ENCODE measurements at regions not wholly inside any gene's neighbourhood (a gene's known extent, or its start where the extent isn't known, plus 50 kb on each side); places are given as distances from the start of the nearest gene placed in this dataset.
"Not testable (repeated sequence)": the region's sequence is repeated elsewhere in the genome, so short reads cannot be mapped to it uniquely, and the experiment has no call there.

DNA sequence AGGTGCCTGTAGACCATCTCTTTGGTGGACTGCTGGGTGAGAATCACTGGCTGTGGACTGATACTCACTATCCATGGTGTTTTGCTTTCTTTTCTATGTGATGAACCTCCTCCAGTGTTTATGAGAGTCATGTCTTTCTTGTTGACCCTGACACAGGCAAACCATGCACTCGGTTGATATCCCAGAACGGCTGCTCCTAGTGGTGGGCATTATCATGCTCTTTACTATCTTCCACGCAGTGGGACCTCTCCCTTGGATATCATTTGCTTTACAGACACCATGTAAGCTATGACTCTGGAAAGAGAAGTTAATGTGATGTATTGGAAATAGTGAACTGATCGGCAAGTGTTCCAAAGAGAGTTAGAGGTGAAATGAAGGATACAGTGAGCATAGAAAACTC is 1455.6 kb downstream of the BRINP3 start:
- Histone ChIP-seq H3K4me1 (no peaks in the 10 kb centered on the region), H3K27ac (no peak overlapping the region), H3K4me2 (no peak overlapping the region)

DNA sequence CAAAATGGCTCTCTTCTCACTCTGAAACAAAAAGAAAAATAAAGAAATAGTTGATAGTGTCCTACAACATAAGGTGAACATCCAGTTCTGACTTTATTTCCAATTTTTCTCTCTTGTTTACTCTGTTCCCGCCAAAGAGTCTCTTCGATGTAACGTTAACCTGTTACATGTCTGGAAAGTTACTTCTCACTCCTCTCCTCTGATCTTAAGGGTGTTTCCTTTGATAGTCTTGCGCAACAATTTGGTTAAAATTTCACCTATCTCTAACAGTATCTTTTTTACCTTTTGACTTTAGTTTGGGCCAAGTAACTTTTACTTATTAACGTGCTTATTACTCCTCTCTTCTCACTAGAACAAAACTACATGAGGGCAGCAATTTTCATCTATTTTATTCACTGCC is 1450.2 kb downstream of the BRINP3 start:
- Histone ChIP-seq H3K27ac (no peak overlapping the region), H3K9me3 (no peaks in the 10 kb centered on the region), H4K20me1 (no peaks in the 10 kb centered on the region), H3K4me1 (no peaks in the 10 kb centered on the region), H3K27me3 (no peaks in the 10 kb centered on the region), H3K4me3 (no peak overlapping the region), H3K36me3 (no peaks in the 10 kb centered on the region), H3K4me2 (no peak overlapping the region), H3K9ac (no peak overlapping the region)
- peak; percentile 90; the same call in 1 of the 2 replicates for TF ChIP-seq Cebpa-rat (IDR thresholded peaks at IDR 0.05)

More for the DNA sequence above, 1455.6 kb downstream of the BRINP3 start:
- no peaks in the 10 kb centered on the region for H4K20me1 ChIP-seq
- H3K9me3 ChIP-seq: no peaks in the 10 kb centered on the region
- no peak for TF ChIP-seq Cebpa-rat (IDR thresholded peaks at IDR 0.05)
- no peak overlapping the region for H3K9ac ChIP-seq
- no peaks in the 10 kb centered on the region for H3K36me3 ChIP-seq
- H3K27me3 ChIP-seq: no peaks in the 10 kb centered on the region
- no peak overlapping the region for H3K4me3 ChIP-seq

DNA sequence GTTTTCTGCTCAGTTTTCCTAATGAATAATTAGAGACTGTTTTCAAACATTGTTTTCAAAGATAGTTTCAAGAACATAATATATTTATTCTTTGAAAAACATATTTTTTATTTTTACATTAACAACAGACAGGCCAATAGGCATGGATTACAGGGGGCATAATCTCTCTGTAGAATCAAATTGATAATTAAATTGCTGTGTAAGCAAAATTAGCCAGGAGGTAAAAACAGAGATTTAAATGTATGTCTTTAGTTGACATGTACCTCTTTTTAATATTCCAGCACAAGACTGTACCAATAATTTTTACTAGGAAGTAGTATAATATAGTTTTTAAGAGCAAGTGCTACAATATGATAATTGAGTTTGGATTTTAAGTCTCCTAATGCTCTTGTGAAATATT is 1444.5 kb downstream of the BRINP3 start:
- Histone ChIP-seq H3K4me2 (no peak overlapping the region), H4K20me1 (no peaks in the 10 kb centered on the region), H3K4me1 (no peaks in the 10 kb centered on the region), H3K9me3 (no peaks in the 10 kb centered on the region), H3K27me3 (no peaks in the 10 kb centered on the region), H3K36me3 (no peaks in the 10 kb centered on the region), H3K9ac (no peak overlapping the region), H3K27ac (no peak overlapping the region), H3K4me3 (no peak overlapping the region)
- TF ChIP-seq Cebpa-rat (IDR thresholded peaks at IDR 0.05): no peak

DNA sequence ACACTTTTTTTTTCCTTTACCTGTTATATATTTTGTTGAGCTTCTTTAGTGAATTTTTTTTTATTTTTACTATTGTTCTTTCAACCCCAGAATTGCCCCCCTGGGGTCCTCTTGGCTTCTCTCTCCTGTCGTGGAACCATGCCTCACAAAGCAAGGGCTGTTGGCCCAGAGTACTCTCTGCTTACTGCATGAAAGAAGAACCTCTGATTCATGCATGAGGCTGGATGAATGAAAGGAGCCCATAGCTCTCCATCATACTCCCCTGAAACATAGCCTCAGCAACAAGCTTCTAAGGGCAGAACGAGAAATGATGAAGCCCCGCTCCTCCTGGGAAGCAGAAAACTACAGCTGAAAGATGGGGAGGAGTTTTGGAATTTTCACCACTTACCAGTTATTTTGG is 1441.0 kb downstream of the BRINP3 start:
- Histone ChIP-seq H3K4me3 (no peak overlapping the region), H3K4me2 (no peak overlapping the region), H3K9ac (no peak overlapping the region)

DNA sequence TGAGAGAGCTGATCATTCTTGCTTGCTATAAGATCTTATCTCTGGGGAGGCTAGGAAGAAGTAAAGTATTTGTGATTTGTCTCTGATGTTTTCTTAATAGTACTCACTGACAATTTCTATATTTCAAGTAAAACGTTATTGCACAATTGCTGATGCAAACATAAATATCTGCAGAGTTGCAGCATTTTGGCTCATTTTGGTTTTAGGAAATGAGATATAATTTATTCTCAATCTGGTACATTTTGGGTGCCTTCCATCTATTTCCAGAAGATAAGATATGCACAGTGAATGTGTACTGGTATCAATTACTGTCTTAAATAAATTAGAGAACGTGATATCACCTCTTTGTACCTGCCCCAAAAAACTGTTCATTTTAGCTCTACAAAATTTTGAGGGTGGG is 1431.5 kb downstream of the BRINP3 start:
- Histone ChIP-seq H3K9me3 (no peaks in the 10 kb centered on the region), H3K4me1 (no peaks in the 10 kb centered on the region), H3K36me3 (no peaks in the 10 kb centered on the region), H4K20me1 (no peaks in the 10 kb centered on the region), H3K4me3 (no peak overlapping the region), H3K9ac (no peak overlapping the region), H3K27me3 (no peaks in the 10 kb centered on the region), H3K27ac (no peak overlapping the region), H3K4me2 (no peak overlapping the region)
- TF ChIP-seq Cebpa-rat (IDR thresholded peaks at IDR 0.05): no peak; the same call in 1 of the 2 replicates

More for the DNA sequence above, 1441.0 kb downstream of the BRINP3 start:
- H3K36me3 ChIP-seq: no peaks in the 10 kb centered on the region
- no peaks in the 10 kb centered on the region for H3K27me3 ChIP-seq
- no peak for TF ChIP-seq Cebpa-rat (IDR thresholded peaks at IDR 0.05)
- H3K4me1 ChIP-seq: no peaks in the 10 kb centered on the region
- no peaks in the 10 kb centered on the region for H4K20me1 ChIP-seq
- H3K27ac ChIP-seq: no peak overlapping the region
- no peaks in the 10 kb centered on the region for H3K9me3 ChIP-seq

DNA sequence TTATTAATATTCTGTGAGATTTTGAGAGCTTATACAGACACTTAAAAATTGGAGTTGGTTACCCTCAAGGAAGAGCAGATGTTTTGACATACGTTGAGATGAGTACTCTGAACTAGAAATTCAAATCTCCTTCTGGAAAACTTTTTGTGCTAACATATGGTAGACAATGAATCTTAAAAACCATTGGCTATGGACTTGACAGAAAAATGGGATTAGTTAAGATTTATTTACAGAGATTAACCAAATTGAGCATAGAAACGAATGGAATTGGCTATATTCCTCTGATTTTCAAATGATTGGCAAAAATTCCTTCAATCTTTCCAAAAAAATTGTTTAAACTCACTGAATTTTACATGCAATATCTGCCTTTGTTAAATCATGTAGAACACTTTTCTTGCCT is 1392.9 kb downstream of the BRINP3 start:
- no peaks in the 10 kb centered on the region for H3K27me3 ChIP-seq
- H3K36me3 ChIP-seq: no peaks in the 10 kb centered on the region
- TF ChIP-seq Cebpa-rat (IDR thresholded peaks at IDR 0.05): no peak
- no peaks in the 10 kb centered on the region for H3K9me3 ChIP-seq
- no peaks in the 10 kb centered on the region for H4K20me1 ChIP-seq
- H3K4me2 ChIP-seq: no peak overlapping the region
- H3K4me3 ChIP-seq: no peak overlapping the region
- no peak overlapping the region for H3K9ac ChIP-seq
- H3K27ac ChIP-seq: no peak overlapping the region
- no peaks in the 10 kb centered on the region for H3K4me1 ChIP-seq

DNA sequence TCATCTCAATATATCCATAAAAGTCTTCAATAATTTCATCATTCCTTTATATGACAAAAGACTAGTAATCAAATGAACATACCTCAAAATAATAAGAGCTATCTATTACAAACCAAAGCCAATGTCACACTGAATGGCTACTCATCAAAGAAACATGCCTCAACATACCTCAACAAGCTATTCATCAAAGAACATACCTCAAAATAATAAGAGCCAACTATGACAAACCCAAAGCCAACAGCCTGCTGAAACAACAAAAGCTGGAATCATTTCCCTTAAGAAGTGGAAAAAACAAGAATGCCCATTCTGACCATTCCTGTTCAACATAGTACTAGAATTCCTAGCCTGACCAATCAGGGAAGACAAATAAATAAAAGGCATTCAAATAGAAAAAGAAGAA is 1373.7 kb downstream of the BRINP3 start:
- Histone ChIP-seq H3K9me3 (no peaks in the 10 kb centered on the region), H3K9ac (no peak overlapping the region), H3K4me1 (no peaks in the 10 kb centered on the region), H3K36me3 (no peaks in the 10 kb centered on the region), H4K20me1 (no peaks in the 10 kb centered on the region), H3K27ac (no peak overlapping the region), H3K27me3 (no peaks in the 10 kb centered on the region), H3K4me3 (no peak overlapping the region), H3K4me2 (no peak overlapping the region)
- TF ChIP-seq Cebpa-rat (IDR thresholded peaks at IDR 0.05): no peak

DNA sequence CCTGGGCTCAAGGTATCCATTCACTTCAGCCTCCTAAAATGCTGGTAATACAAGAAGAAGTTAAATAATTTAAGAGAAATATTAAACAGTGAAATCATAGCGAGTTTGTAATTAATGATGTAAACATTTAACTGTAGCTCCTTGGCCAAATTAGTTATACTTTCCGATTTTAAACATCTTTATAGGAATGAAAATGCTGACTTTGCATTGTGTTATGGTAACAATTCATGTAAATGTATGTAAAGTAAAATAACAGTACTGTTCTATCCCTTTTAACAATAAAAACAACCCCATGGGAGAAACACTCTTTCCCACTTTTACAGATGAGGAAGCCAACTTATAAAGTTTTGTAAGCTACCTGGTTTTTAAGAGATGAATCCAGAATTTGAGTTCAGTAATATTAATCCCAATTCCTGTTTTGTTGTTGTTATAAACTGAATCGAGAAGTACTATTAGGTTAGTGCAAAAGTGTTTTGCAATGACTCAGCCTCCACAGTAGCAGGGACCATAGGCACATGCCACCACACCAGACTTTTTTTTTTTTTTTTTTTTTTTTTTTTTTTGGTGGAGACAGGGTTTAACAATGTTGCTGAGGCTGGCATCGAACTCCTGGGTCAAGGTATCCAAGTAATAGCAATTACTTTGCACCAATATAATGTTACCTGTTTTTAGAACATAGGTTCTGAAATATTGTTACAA is 1360.4 kb downstream of the BRINP3 start:
- H3K36me3 ChIP-seq: no peaks in the 10 kb centered on the region
- H3K9ac ChIP-seq: no peak overlapping the region
- H3K4me2 ChIP-seq: no peak overlapping the region
- H3K27me3 ChIP-seq: no peaks in the 10 kb centered on the region
- no peaks in the 10 kb centered on the region for H3K9me3 ChIP-seq
- no peak for TF ChIP-seq Cebpa-rat (IDR thresholded peaks at IDR 0.05)
- no peaks in the 10 kb centered on the region for H4K20me1 ChIP-seq
- H3K4me1 ChIP-seq: no peaks in the 10 kb centered on the region
- no peak overlapping the region for H3K4me3 ChIP-seq
- no peak overlapping the region for H3K27ac ChIP-seq

DNA sequence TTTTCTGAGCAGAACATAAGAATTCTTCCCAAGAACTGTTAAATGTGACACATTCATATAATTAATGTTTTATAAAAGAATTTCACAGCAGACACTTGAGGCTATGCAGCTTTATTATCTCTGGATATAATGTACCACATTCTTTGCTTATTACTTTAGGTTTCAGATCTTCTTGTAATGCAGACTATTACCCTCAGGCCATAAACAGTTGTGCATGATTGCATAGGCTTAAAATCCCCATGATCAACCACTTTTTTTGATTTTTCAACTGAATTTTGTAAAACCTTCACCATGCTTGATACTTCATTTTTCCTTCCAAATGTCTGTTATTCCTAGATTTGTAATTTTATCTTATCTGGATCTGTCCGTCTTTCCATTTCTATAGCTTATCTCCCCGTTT is 1355.7 kb downstream of the BRINP3 start:
- TF ChIP-seq Cebpa-rat (IDR thresholded peaks at IDR 0.05): no peak
- H3K36me3 ChIP-seq: no peaks in the 10 kb centered on the region
- no peaks in the 10 kb centered on the region for H3K27me3 ChIP-seq
- no peaks in the 10 kb centered on the region for H3K4me1 ChIP-seq
- no peak overlapping the region for H3K4me2 ChIP-seq
- no peak overlapping the region for H3K27ac ChIP-seq
- no peaks in the 10 kb centered on the region for H4K20me1 ChIP-seq
- no peaks in the 10 kb centered on the region for H3K9me3 ChIP-seq
- no peak overlapping the region for H3K9ac ChIP-seq
- H3K4me3 ChIP-seq: no peak overlapping the region

DNA sequence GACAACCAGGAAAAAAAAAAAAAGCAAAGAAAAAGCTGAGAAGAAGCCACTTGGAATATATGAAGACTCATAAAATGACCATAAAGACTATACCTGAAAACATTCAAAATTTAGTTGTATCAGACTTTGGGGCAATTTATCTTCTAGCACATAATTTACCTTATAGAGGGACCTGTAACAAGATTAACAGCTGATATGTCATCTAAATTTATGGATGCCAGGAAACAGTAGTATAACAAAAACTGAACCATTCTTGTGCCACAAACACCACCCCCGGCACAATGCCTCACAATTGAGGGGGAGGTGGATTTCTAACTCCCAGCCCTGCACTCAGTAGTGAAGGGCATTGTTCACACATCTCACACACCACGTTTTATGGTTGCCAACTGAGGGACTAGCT is 1352.0 kb downstream of the BRINP3 start:
- no peak overlapping the region for H3K4me3 ChIP-seq
- no peaks in the 10 kb centered on the region for H3K4me1 ChIP-seq
- H3K4me2 ChIP-seq: no peak overlapping the region
- H4K20me1 ChIP-seq: no peaks in the 10 kb centered on the region
- H3K36me3 ChIP-seq: no peaks in the 10 kb centered on the region
- H3K9ac ChIP-seq: no peak overlapping the region
- TF ChIP-seq Cebpa-rat (IDR thresholded peaks at IDR 0.05): no peak
- no peaks in the 10 kb centered on the region for H3K27me3 ChIP-seq
- no peak overlapping the region for H3K27ac ChIP-seq
- H3K9me3 ChIP-seq: no peaks in the 10 kb centered on the region

DNA sequence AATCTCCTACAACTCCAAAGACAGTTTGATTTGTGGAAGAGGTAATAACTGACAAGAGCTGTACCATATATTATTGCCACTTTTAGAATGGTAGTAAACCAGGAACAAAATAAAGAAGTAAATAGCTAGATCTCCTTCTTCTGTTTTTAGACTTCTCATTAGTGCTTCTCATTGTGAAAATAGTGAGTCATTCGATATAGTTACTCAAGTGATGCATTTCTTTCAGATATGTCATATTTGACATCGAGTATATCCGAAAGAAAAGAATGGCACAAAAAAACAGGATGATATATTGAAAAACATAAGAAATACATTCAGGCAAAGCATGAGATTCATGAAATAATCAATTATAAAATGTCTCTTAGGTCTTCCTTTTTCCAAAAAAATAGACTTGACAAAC is 1346.1 kb downstream of the BRINP3 start:
- H4K20me1 ChIP-seq: no peaks in the 10 kb centered on the region
- no peak overlapping the region for H3K9ac ChIP-seq
- H3K27ac ChIP-seq: no peak overlapping the region
- H3K4me1 ChIP-seq: no peaks in the 10 kb centered on the region
- H3K36me3 ChIP-seq: no peaks in the 10 kb centered on the region
- no peaks in the 10 kb centered on the region for H3K27me3 ChIP-seq
- H3K9me3 ChIP-seq: no peaks in the 10 kb centered on the region
- no peak overlapping the region for H3K4me3 ChIP-seq
- TF ChIP-seq Cebpa-rat (IDR thresholded peaks at IDR 0.05): no peak
- no peak overlapping the region for H3K4me2 ChIP-seq

DNA sequence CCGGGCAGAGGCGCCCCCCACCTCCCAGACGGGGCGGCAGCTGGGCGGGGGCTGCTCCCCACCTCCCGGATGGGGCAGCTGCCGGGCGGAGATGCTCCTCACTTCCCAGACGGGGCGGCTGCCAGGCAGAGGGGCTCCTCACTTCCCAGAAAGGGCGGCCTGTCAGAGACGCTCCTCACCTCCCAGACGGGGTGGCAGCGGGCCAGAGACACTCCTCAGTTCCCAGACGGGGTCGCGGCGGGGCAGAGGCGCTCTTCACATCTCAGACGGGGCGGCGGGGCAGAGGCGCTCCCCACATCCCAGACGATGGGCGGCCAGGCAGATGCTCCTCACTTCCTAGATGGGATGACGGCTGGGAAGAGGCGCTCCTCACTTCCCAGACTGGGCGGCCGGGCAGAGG is 1337.9 kb downstream of the BRINP3 start:
- not testable (repeated sequence) for H3K4me3 ChIP-seq, H3K27me3 ChIP-seq, H3K4me1 ChIP-seq, H3K36me3 ChIP-seq, H3K27ac ChIP-seq, H3K9ac ChIP-seq, H4K20me1 ChIP-seq, H3K4me2 ChIP-seq
- peaks cover 15% of the 10 kb centered on the region; the same call in 1 of the 2 replicates for H3K9me3 ChIP-seq

Data from BLaER1 (cell line).